GM23338 (cell line): ENCODE measurements at regions not wholly inside any gene's neighbourhood (a gene's known extent, or its start where the extent isn't known, plus 50 kb on each side); places are given as distances from the start of the nearest gene placed in this dataset.
"Not testable (repeated sequence)": the region's sequence is repeated elsewhere in the genome, so short reads cannot be mapped to it uniquely, and the experiment has no call there.

ENCODE experiments used
- ATAC-seq: fragments of 200-7000 bp; cut with Tn5 transposase; 3 replicates; pipeline ENCODE4 v1.9.1; 2020
- DNase-seq: peaks from one replicate; pipeline ENCODE4 v3.0.0-alpha.2; 2015; ENCODE audit warnings: low spot score
- H2AFZ ChIP-seq: fragments of 200-600 bp; sonication (generic); 2 replicates; pipeline ENCODE4 v1.8.0; 2016; ENCODE audit warnings: antibody characterized with exemption, mild to moderate bottlenecking, moderate library complexity
- H3F3A ChIP-seq: fragments of 200-600 bp; sonication (generic); replicated peaks from 2 replicates; pipeline ENCODE4 v1.8.0; 2017; ENCODE audit warnings: antibody characterized with exemption, mixed run types, low read depth
- H3K27ac ChIP-seq: fragments of 200-600 bp; sonication (generic); 2 replicates; pipeline ENCODE4 v1.6.1; 2016; ENCODE audit warnings: low read depth
- H3K27me3 ChIP-seq: fragments of 200-600 bp; sonication (generic); 2 replicates; pipeline ENCODE4 v1.8.0; 2016; ENCODE audit warnings: mild to moderate bottlenecking, mixed run types, moderate library complexity; ENCODE audit not compliant: insufficient read depth
- H3K36me3 ChIP-seq: fragments of 200-600 bp; sonication (generic); 2 replicates; pipeline ENCODE4 v1.8.0; 2016; ENCODE audit warnings: mild to moderate bottlenecking; ENCODE audit not compliant: insufficient read depth
- H3K4me1 ChIP-seq: fragments of 200-600 bp; sonication (generic); 2 replicates; pipeline ENCODE4 v1.8.0; 2016; ENCODE audit warnings: mild to moderate bottlenecking, moderate library complexity; ENCODE audit not compliant: insufficient read depth
- H3K4me2 ChIP-seq: fragments of 200-600 bp; sonication (generic); 2 replicates; pipeline ENCODE4 v1.7.1; 2017; ENCODE audit warnings: mixed run types
- H3K4me3 ChIP-seq: fragments of 200-600 bp; sonication (generic); 2 replicates; pipeline ENCODE4 v1.6.1; 2016; ENCODE audit warnings: mixed run types
- H3K79me2 ChIP-seq: fragments of 200-600 bp; sonication (generic); replicated peaks from 2 replicates; pipeline ENCODE4 v1.8.0; 2017; ENCODE audit warnings: mild to moderate bottlenecking; ENCODE audit not compliant: insufficient read depth
- H3K9me2 ChIP-seq: fragments of 200-600 bp; sonication (generic); 2 replicates; pipeline ENCODE4 v1.8.0; 2017; ENCODE audit not compliant: insufficient read depth
- H4K20me1 ChIP-seq: fragments of 200-600 bp; sonication (generic); replicated peaks from 2 replicates; pipeline ENCODE4 v1.8.0; 2017; ENCODE audit warnings: mild to moderate bottlenecking; ENCODE audit not compliant: insufficient read depth
- H3K27ac Mint-ChIP-seq: 2 replicates; pipeline ENCODE4 v1.8.0; 2020; ENCODE audit warnings: inconsistent platforms, mild to moderate bottlenecking, moderate library complexity, mixed read lengths
- H3K27me3 Mint-ChIP-seq: 3 replicates; pipeline ENCODE4 v1.8.0; 2022; ENCODE audit warnings: low read depth, mild to moderate bottlenecking, moderate library complexity, mixed read lengths, inconsistent platforms; ENCODE audit not compliant: insufficient read depth, poor library complexity
- H3K36me3 Mint-ChIP-seq: 3 replicates; pipeline ENCODE4 v1.8.0; 2021; ENCODE audit warnings: low read depth, mild to moderate bottlenecking, inconsistent platforms, moderate library complexity, mixed read lengths
- H3K4me1 Mint-ChIP-seq: 3 replicates; pipeline ENCODE4 v1.8.0; 2020; ENCODE audit warnings: mild to moderate bottlenecking, inconsistent platforms, mixed read lengths
- H3K4me3 Mint-ChIP-seq: 3 replicates; pipeline ENCODE4 v1.8.0; 2021; ENCODE audit warnings: moderate library complexity, mild to moderate bottlenecking, inconsistent platforms, mixed read lengths
- H3K9me3 Mint-ChIP-seq: 3 replicates; pipeline ENCODE4 v1.8.0; 2020; ENCODE audit warnings: moderate library complexity, mild to moderate bottlenecking, inconsistent platforms, mixed read lengths
- CREB1 ChIP-seq: fragments of 250-450 bp; sonication (Bioruptor Pico); IDR thresholded peaks from 2 replicates; pipeline ENCODE4 v1.5.0; 2020; ENCODE audit warnings: low read depth, mild to moderate bottlenecking, moderate library complexity
- CTCF ChIP-seq, 2 experiments: fragments of 200-600 bp in 1 of 2; sonication (generic) in 1 of 2; conservative IDR thresholded peaks; 2 replicates each; pipeline versions ENCODE4 v1.5.1 to v1.6.1; 2016 to 2017; ENCODE audit warnings: antibody characterized with exemption in 2 of 2, low read depth in 2 of 2, mild to moderate bottlenecking in 2 of 2, moderate library complexity in 1 of 2
- ETS1 ChIP-seq: IDR thresholded peaks from 2 replicates; pipeline ENCODE4 v1.6.1; 2016; ENCODE audit warnings: antibody characterized with exemption
- EZH2 ChIP-seq: fragments of 200-600 bp; sonication (generic); IDR thresholded peaks from one replicate; pipeline ENCODE4 v1.8.0; 2017; ENCODE audit warnings: antibody characterized with exemption, mild to moderate bottlenecking, low read depth; ENCODE audit not compliant: unreplicated experiment
- JUNB ChIP-seq: IDR thresholded peaks from one replicate; pipeline ENCODE4 v1.6.1; 2016; ENCODE audit warnings: antibody characterized with exemption; ENCODE audit not compliant: unreplicated experiment
- NANOG ChIP-seq: IDR thresholded peaks from 2 replicates; pipeline ENCODE4 v1.6.1; 2016; ENCODE audit warnings: antibody characterized with exemption, borderline replicate concordance
- REST ChIP-seq: IDR thresholded peaks from one replicate; pipeline ENCODE4 v1.6.1; 2018; ENCODE audit warnings: antibody characterized with exemption; ENCODE audit not compliant: unreplicated experiment
- ZNF114 ChIP-seq: fragments of 250-450 bp; sonication (Bioruptor Pico); IDR thresholded peaks from 2 replicates; pipeline ENCODE4 v1.5.0; 2020; ENCODE audit warnings: mild to moderate bottlenecking, moderate library complexity
- ZNF331 ChIP-seq: fragments of 250-450 bp; sonication (Bioruptor Pico); IDR thresholded peaks from 2 replicates; pipeline ENCODE4 v1.5.0; 2020; ENCODE audit warnings: low read depth, mild to moderate bottlenecking, moderate library complexity
- ZNF462 ChIP-seq: fragments of 250-450 bp; sonication (Bioruptor Pico); IDR thresholded peaks from 2 replicates; pipeline ENCODE4 v1.5.0; 2020; ENCODE audit warnings: mild to moderate bottlenecking, moderate library complexity

GRCh38 chr19:28689464-28689863 lies 523.5 kb downstream of the UQCRFS1 start:
- H3F3A ChIP-seq, H3K4me2 ChIP-seq, H3K4me1 ChIP-seq, H3K36me3 ChIP-seq, ATAC-seq, H3K27ac Mint-ChIP-seq, H3K79me2 ChIP-seq, H3K27ac ChIP-seq, H2AFZ ChIP-seq, DNase-seq, H3K4me1 Mint-ChIP-seq, H3K9me3 Mint-ChIP-seq, H3K27me3 ChIP-seq, H4K20me1 ChIP-seq, H3K4me3 ChIP-seq, H3K9me2 ChIP-seq, H3K4me3 Mint-ChIP-seq, H3K27me3 Mint-ChIP-seq: not testable (repeated sequence)
- H3K36me3 Mint-ChIP-seq = peaks cover 28% of the 10 kb centered on the region

- Histone ChIP-seq H3K9me2 (peaks cover 4% of the 10 kb centered on the region; the same call in 1 of the 2 replicates), H3K4me3 (no peak overlapping the region), H4K20me1 (no peaks in the 10 kb centered on the region), H2AFZ (no peak overlapping the region), H3K36me3 (no peaks in the 10 kb centered on the region), H3K27ac (no peak overlapping the region), H3K4me1 (no peaks in the 10 kb centered on the region), H3K4me2 (no peak overlapping the region), H3F3A (no peaks in the 10 kb centered on the region), H3K27me3 (no peaks in the 10 kb centered on the region), H3K79me2 (no peaks in the 10 kb centered on the region)
- no peaks in the 10 kb centered on the region for H3K27me3 Mint-ChIP-seq
- ATAC-seq = no peak
- no peaks in the 10 kb centered on the region for H3K4me1 Mint-ChIP-seq
- DNase-seq = no peak
- H3K4me3 Mint-ChIP-seq = no peak overlapping the region
- peaks cover 4% of the 10 kb centered on the region; the same call in 2 of the 3 replicates for H3K9me3 Mint-ChIP-seq
- H3K36me3 Mint-ChIP-seq = peaks cover 24% of the 10 kb centered on the region
- H3K27ac Mint-ChIP-seq = no peak overlapping the region
- TF ChIP-seq ZNF462 (no peak), EZH2 (no peak), ZNF331 (CRISPR knock-in tag) (no peak), CTCF (conservative IDR thresholded peaks at IDR 0.05; ENCODE audit: low read depth in 2 of 2) (no peak), CREB1 (CRISPR knock-in tag) (no peak), REST (no peak), ZNF114 (no peak), ETS1 (no peak), JUNB (no peak), NANOG (no peak)
Observed at GRCh38 chr19:28687296-28687695, 525.7 kb downstream of the UQCRFS1 start.
